Activated CD4-positive, alpha-beta T cell treated with anti-CD3 and anti-CD28 coated beads, Interleukin-2, amount 50 U/mL, for 48 hours (primary cell): ENCODE measurements at regions not wholly inside any gene's neighbourhood (a gene's known extent, or its start where the extent isn't known, plus 50 kb on each side); places are given as distances from the start of the nearest gene placed in this dataset.
"Not testable (repeated sequence)": the region's sequence is repeated elsewhere in the genome, so short reads cannot be mapped to it uniquely, and the experiment has no call there.

Experiments used
- DNase-seq, 2 experiments: peaks; one replicate each; pipeline ENCODE4 v3.0.0-alpha.2; 2020

DNA sequence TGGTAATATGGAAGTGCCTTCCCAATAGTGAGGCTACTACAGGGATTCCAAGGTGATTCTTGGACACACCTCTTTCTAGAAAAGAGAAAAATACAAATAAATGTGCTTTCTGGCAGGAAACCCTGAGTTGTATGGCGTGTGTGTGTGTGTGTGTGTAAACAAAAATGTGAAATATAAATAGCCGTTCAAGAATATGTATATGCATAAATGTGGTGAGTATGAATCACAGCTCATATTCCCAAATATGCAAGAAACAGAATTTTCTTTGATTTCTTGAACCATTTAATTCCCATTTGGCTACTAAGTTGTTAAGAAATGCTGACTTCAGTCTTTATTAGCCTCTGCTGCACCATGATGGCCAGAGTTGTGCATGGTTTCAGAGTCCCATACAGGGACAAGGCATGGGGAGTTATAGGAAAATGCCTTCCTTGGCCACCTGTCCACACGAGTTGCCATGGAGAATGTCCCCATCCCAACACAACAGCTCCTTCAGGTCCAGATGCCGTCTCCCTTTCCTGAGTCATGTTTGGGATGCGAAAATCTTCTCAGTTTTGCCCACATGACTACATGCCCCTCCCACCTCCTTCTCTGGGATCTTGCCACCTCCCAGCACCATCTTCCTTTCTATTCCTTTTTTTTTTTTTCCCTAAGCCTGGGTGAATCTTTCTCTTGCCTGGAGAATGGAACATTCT, 312.4 kb upstream of the ECI2 start:
- no peak for DNase-seq

DNA sequence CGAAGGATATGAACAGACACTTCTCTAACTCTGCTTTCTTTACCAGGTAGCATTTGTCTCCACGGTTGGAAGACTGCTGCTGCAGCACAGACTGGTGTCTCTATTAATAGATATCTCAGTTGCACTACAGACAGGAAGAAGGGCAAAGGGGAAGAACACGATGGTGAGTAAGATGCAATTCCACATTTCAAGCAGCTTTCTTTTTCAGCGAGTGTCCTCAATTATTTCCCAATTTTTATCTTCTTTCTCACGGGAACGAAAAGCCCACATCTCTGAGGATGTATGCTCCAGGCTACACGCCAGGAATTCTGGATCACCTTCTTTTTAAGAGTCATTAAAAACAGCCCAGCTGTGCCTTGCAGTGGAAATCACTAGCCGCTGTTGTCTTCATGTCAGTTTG, 311.6 kb upstream of the ECI2 start:
- DNase-seq, result no peak

DNA sequence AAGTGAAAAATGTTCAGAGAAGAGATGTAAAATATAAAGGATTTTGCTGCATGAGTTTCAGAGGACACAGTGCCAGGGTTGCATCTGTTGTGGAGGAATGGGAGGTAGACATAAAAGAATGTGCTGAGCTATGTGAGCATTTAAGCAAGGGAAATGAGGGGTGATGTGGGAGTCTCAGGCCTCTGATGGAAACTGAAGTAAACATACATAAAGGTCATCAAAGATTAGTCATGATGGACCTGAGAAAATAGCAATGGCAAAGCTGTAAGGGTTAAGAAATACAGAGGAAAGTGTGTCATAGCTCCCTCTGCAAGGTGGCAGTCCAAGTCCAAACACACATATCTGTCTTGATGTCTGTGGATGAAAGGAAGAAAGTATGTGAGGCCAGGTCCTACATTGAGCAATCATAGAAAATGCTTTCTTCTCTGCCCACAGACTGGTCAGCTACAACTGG, 306.6 kb upstream of the ECI2 start:
- no peak for DNase-seq

DNA sequence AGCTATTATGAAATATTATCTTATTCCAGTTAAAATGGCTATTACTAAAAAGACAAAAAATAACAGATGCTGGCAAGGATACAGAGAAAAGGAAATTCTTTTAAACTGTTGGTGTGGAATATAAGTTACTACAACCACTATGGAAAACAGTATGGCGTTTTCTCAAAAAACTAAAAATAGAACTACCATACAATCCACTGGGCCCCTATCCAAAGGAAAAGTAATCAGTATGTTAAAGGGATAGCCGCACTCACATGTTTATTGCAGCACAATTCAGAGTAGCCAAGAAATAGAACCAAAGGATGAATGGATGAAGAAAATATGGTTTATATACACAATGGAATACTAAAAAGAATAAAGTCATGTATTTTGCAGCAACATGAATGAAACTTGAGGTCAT, 303.8 kb upstream of the ECI2 start:
- DNase-seq, result no peak

DNA sequence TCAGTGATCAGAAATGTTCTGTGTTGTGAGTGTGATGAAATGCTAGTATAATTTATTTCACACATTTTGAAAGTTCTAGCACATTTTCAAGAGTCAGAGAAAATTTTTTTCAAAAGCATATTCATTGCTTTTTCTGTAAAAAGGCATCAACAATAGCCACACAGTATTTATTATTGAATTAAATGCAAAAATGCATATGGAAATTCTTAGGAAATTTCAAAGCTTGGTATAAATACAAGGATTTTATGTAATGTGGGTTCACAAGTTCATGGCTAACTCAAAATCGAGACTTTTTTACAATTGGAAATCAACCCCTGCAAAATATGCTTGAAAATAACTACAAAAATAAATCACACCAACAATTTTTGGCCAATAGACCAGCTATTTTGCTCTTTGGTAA, 302.0 kb upstream of the ECI2 start:
- DNase-seq, result no peak

DNA sequence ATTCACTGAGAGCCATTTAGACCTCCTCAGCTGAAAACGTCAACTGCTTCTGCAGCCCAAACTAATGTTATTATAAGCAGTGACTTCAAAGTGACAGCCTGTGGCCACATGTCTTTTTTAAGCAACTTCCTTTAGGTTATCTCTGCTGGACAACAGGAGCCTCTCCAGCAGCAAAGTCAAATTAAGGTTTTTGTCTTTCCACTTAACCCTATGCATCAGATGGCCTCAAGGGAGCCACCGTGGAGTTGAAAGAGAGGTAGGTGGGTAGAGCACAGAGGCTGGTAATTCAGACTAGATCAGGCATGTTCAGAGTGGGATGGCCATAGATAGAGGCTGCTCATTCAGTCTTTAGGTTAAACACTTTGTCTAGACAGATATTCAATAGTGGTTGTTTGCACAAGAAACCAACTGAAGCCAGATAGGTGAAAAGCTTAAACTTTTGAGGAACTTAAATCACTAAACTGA, 300.6 kb upstream of the ECI2 start:
- DNase-seq, result no peak

DNA sequence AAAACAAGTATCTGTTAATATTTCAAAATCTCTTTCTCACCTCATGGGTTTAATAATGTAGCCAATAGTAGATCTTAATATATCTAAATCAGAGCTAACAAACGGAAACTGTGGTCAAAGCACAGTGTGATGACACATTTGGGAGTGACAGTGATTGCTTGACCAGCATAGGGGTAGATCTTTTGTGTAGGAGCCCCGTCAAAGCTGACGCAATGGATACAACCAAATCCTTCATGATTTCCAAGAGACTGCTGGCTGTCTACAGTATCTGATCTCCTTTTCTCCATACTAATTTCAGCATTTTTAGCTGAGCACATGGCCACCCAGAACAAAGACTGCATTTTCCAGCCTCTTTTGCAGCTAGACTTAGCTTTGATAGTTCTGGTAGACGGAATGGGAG, 299.3 kb upstream of the ECI2 start:
- DNase-seq, result no peak

DNA sequence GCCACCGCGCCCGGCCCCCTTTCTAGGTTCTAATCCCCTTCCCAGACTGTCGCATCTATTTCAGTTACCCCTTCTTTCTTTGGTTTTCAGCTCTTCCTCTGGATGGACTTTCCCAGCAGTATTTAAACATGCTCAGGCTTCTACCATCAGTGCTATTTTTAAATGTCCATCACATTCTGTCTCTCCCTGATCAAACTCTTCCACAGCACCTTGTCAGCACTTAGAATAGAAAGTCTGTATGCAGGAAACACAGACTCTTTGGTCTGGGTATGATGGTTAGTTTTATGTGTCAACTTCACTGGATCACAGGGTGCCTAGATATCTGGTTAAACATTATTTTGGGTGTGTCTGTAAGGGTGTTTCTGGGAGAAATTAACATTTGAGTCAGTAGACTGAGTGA, 297.8 kb upstream of the ECI2 start:
- no peak for DNase-seq

DNA sequence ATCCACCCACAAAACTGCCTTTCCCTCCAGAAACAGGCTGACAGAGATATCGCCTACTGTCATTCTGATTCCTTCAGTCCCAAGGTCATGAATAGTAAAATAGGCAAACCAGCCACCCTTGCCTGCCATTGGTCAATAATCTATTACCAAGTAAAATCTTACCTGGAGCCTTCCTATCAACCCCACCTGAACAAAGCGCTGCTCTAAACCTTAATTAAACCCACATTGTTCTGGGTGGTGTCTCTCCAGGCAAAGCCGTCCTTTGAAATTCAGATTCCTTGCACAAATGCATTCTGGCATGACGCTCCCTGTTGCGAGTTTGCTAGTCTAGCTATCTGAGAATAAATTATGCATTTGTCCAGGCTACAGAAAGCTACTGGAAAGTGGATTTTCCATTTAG, 291.6 kb upstream of the ECI2 start:
- no peak for DNase-seq

DNA sequence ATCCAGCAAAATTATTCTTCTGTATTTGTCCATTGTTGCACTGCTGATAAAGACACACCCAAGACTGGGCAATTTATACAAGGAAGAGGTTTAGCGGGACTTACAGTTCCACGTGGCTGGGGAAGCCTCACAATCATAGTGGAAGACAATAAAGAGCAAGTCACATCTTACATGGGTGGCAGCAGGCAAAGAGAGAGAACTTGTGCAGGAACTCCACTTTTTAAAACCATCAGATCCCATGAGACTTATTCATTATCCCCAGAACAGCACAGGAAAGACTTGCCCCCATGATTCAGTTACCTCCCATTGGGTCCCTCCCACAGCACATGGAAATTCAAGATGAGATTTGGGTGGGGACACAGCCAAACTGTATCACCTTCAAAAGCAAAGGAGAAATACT, 286.5 kb upstream of the ECI2 start:
- no peak for DNase-seq

DNA sequence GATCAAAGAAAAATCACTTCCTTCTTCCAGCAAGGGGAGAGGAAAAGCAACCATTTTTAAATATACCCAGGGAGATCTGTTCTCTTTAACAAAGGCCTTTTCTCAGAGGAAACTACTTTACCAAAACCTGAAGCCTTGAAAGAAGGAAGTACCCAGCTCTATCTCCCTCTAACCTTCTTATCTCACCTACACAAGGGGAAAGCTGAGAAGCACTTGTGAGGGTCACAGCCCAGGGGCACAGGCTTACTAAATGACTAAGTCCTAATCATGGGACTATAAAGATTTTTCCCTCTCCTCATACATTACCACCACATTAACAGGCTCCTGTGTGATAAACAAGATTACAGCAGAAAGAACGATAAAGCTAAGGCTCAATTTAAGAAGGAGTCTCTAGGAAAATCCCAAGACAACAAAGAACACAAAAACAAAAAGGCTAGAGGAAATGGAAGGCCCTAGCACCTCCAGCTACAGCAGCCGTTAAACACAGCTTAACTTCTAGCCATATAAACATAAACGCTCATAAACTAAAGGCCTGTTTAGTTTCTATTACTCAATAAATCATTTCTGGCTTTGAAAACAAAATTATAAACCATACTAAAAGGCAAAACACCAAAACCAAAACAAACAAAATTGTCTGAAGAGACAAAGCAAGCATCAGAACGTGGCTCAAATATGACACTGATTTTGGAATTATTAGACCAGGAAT, 284.9 kb upstream of the ECI2 start:
- DNase-seq, result no peak

DNA sequence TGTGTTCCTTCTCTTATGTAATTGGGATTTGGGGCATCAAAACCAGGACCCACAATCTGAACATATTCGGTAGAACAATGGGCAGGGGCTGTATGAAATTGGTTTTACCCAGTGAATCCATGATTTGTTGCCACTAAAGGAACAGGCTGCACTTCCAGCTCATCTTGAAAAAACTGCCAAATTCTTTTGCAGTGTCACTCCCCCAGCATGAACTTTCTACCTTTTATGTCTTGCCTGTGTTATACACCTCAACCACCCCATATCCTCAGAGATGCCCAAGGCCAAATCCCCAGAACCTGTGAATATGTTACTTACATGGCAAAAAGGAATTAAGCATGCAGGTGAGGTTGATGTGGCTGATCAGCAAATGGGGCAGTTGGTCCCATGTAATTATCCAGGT, 280.2 kb upstream of the ECI2 start:
- DNase-seq, result no peak

DNA sequence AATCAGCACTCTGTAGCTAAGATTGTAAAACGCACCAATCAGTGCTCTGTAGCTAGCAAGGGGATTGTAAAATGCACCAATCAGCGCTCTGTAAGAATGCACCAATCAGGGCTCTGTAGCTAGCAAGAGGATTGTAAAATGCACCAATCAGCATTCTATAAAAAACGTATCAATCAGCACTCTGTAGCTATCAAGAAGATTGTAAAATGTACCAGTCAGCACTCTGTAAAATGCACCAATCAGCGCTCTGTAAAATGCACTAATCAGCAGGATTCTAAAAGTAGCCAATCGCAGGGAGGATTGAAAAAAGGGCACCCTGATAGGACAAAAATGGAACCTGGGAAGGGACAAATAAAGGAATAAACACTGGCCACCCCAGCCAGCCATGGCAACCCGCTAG, 278.7 kb upstream of the ECI2 start:
- not testable (repeated sequence) for DNase-seq

DNA sequence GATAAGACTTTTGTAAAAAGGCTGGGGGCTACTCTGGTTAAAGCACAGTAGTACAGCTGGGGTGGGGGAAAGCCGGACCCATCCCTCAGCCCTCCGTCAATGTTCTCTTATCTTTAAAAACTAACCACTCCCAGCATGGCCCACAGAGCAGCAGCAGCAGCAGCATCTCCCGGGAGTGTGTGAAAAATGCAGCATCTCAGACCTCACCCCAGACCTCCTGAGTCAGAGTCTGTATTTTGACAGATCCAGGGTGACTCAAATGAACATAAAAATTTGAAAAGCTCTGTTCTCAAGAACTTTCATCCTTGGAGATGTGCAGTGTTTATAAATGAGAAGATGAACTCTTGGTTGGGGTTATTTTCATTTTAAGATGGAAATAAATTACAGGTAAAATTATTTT, 277.7 kb upstream of the ECI2 start:
- no peak for DNase-seq

DNA sequence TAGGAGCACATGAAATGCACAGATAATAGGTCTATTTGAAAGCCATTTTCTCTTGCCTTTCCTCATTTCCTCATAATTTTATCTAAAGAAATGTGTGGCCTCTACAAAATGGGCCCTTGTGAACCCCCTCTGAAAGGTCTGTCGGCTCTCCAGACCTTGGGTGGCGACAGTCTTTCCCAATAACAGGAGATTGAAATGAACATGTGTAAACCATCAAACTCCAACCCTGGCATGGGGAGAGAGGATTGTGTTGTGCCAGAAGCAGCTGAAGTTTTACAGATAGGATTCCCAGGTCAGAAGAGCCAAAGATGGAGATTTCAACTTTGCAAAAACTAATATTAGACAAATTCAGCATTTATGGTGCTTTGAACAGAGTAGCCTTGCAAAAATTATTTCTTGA, 277.1 kb upstream of the ECI2 start:
- DNase-seq, result no peak

DNA sequence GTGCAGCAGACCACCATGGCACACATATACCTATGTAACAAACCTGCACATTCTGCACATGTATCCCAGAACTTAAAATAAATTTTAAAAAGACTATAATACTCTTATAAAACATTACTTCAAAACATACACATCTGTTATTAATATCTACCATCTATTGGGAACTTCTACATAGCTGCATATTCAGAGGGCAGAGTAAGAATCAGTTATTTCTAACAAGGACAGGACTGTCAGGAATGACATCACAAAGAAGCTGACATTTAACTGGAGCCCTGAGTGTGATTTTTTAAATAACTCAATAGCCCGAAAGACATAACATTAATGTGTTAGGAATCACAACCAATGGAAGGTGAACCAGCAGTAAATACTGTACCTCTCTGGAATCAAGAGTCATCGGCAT, 276.7 kb upstream of the ECI2 start:
- no peak for DNase-seq

DNA sequence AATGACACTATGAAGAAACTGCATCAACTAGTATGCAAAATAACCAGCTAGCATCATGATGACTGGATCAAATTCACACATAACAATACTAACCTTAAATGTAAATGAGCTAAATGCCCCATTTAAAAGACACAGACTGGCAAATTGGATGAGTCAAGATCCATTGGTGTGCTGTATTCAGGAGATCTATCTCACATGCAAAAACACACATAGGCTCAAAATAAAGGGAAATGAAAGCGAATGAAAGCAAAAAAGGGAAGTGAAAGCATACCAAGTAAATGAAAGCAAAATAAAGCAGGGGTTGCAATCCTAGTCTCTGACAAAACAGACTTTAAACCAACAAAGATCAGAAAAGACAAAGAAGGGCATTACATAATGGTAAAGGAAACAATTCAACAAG, 272.3 kb upstream of the ECI2 start:
- DNase-seq, result not testable (repeated sequence)

DNA sequence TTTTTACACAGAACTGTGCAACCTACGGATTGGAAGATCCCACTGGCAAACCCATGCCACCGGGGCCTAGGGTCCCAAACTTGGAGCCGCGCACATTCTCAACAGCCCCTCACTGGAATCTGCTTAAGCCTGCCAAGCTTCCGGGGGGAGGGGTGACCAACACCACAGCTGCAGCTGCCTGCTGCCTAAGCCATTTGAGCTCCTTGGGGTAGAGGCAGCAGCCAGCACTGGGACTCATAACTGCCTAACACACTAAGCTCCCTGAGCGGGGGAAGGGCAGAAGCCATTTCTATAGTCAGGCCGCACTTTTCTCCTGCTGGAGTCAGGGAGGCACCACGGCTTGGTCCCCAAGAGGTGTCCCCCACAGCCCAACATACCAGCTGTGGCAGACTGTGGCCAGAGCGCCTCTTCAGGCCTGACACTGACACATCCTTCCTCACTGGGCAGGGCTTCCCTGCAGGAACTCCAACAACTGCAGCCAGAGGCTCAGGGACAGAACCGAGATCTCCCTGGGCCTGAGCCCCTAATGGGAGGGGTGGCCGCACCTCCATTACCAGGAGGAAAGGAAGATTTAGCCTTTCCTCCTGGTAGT, 270.3 kb upstream of the ECI2 start:
- DNase-seq, result no peak

DNA sequence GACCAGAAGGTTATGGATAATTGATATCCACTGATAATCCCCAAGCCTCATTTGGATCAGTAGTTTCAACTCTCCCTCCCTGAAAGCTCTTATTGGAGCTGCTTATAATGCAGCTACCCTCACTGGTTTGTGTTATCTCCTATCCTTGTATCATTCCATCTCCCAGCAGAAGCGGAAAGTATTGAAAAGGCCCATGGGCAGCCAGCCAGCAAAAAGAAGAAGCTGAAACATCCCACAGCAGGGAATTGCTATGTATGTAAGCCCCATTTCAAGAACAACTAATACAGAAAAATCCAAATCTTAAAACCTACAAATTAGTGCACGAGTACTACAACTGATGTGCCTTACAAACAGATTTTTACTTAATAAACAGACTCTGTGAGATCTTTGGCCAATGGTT, 269.0 kb upstream of the ECI2 start:
- no peak for DNase-seq

DNA sequence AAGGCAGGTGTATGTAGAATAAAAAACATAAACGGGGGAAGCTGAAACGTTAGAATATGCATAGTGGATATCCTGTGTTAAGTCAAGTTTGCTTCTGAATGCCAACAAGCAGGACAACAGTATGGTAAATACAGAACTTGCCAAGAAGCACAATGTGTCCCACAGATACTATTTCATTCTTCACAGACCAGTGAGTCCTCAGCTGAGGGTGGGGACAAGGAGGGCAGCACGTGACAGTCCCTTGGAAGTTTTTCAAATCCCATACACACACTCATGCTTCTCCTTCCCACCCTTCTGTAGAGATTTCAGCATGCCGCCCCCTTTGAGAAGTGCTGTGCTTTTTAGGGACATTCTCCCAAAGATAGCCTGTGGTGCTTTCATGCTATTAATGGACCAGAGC, 268.5 kb upstream of the ECI2 start:
- DNase-seq, result no peak

DNA sequence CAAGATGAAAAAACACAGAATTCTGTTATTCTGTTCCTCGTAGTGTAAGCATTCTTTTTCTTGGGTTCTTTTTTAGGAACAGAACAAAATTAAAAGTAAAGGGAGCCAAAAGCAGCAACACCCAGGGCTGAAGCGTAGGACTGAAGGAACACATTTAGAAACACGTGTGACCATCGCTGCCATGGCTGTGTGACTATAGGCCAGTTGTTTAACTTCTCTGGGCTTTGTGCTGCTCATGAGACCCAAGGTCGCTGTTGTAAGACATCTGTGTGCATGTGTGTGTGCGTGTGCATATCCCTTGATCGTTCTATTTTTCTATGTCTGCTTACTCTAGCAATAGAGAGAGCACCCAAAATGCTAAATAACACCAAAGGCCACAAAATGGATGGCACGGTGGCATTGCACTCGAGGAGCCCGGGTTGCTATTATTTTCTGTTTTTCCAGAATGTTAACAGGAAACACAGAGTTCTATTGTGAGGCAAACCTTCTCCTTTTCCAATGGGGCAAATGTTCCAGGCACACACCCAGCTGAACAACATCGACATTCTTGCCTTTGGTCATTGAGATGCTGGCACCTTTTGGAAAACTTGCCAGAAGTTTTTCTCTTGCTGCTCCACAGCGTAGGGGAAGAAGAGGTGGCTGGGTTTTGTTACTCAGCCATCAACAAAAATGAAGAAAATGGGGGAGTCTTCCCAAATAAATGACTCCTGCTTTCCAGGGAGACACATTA, 267.8 kb upstream of the ECI2 start:
- no peak for DNase-seq

DNA sequence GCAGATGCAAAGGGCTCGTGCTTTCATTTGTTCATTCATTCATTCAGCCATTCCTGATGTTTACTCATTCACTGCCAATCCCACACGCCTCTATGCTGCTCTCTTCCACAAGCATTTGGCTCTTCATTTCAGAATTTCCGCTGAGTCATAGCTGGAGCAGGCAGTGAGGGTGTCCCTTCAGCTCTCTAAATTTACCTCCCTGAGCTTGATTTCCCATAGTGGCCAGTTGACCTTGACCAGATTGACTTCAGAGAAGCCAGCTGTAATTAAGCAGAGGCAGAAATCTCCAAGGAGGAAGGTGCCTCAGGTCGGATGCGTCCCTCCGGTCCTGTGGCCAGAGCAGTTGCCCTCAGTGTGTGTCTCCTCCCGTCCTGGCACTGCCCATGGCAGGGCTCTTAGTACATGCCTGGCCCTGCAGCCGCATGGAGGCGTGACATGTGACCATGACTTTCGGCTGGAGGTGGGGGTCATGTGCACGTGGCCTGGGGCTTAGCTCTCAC, 267.2 kb upstream of the ECI2 start:
- DNase-seq, result no peak
